HG03039 (cell line): ENCODE measurements at regions not wholly inside any gene's neighbourhood (a gene's known extent, or its start where the extent isn't known, plus 50 kb on each side); places are given as distances from the start of the nearest gene placed in this dataset.
"Not testable (repeated sequence)": the region's sequence is repeated elsewhere in the genome, so short reads cannot be mapped to it uniquely, and the experiment has no call there.

Source experiments
- ATAC-seq: cut with Tn5 transposase; IDR thresholded peaks from one replicate; pipeline ENCODE4 v1.9.1; 2021; ENCODE audit warnings: mild to moderate bottlenecking, moderate library complexity; ENCODE audit not compliant: unreplicated experiment

- no peak for ATAC-seq
Measured at GRCh38 chr7:93750986-93751385, 139.6 kb downstream of the TFPI2 start.

DNA sequence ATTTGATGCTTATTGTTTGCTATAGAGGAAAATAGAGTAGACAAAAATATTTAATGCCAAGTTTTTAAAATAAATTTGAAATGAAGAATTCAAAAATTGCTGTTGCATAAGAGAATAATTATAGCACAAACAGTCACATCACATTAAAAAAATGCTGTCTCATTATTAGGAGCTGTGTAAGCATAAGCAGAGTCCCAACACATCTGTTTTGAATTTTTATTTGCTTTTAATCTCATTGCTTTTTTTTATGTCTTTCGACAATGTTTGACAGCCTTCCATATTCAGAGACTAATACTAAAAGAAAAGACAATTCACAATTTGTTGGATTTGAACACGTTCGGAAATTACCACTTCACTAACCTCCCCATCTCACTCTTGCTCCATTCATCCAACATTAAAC is 143.5 kb downstream of the TFPI2 start:
- ATAC-seq = no peak

DNA sequence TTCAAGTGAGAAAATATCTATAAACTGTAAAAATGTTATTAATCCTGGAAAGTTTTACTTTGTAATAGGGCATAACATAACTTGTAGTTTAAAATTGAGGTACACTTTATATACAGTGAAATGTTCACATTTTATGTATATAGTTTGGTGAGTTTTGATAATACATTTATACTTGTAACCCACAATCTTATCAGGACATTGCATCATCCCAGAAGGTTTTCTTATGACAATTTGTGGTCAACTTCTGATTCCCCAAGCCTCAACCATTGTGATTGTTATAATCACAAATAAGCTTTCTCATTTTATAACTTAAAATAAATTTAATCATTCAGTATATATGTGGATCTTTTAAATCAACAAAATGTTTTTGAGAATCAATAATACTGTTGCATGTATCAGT is 151.1 kb downstream of the TFPI2 start:
- no peak for ATAC-seq

DNA sequence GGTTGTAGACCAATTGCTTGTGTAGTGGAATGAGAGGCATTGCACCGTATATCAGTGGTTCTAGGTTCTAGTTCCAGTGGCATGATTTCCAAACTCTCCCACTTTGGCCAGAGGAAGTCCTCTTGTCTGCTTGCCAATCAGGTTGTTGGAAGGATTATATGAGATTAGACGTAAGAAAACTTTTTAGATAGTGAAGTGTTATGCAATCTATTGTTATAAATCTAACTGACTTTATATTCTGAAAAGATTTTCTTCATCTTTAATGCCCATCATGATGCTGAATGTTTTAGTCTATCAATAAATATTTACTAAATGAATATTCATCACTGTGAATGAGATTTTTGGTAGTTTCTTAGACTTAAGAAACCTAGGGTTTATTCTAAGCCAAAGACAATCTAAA is 152.6 kb downstream of the TFPI2 start:
- no peak for ATAC-seq

GRCh38 chr7:93736668-93737369 is 153.7 kb downstream of the TFPI2 start:
- no peak for ATAC-seq

DNA sequence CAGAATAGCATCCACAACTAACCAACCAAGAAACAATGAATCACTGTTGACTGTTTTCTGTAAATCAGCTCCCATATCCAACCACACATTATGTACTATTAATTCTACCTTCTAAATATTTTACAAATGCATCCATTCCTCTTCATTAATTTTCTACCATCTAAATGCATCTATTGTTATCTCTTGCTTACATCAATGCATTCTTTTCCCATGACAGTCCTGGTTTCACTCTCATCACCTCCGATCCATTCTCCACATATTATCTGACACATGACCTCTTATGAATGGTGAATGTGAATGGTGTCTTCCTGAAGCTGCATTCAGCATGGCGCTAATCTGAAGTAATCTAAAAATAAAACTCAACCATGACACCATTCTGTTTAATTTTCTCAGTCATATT is 153.8 kb upstream of the CALCR start:
- ATAC-seq = no peak

DNA sequence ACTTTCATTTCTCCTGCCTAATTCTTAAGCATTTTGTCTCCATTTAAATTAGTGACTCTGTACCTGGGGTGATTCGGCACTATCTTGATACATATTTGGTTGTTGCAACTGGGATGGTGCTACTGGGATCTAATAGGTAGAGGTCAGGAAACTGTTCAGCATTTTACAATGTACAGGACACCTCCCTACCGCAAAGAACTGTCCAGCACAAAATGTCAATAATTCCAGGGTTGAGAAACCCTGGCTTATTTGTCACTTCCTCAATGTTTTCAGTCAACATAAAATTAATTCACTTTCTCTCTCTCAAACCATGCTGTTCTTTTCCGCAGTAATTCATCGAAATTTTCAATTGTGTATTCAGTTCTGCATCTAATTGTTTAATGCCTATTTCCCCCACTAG is 151.4 kb upstream of the CALCR start:
- ATAC-seq = no peak

- no peak for ATAC-seq
Measured at GRCh38 chr7:93723424-93724124, 149.1 kb upstream of the CALCR start.

GRCh38 chr7:93720106-93720505 is 145.6 kb upstream of the CALCR start:
- no peak for ATAC-seq

DNA sequence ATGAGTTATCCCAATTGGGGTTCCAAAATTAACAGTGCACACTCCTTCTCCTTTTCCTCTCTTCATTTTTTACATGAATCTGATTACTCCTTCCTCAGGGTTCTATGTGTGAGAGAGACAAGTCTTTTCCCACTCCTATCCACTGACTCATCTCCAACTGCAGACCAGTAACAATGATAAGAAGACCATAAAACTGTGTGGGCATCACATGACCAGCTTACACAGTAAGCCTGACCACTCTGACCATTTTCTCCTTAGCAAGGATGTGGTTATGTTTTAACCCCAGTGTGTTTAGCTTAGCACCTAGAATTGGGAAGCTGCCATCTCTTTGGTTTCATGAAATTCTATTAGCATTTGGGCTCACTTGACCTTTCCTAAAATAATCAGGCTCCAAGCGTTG is 145.0 kb upstream of the CALCR start:
- no peak for ATAC-seq

GRCh38 chr7:93717217-93717900 is 142.8 kb upstream of the CALCR start:
- no peak for ATAC-seq

DNA sequence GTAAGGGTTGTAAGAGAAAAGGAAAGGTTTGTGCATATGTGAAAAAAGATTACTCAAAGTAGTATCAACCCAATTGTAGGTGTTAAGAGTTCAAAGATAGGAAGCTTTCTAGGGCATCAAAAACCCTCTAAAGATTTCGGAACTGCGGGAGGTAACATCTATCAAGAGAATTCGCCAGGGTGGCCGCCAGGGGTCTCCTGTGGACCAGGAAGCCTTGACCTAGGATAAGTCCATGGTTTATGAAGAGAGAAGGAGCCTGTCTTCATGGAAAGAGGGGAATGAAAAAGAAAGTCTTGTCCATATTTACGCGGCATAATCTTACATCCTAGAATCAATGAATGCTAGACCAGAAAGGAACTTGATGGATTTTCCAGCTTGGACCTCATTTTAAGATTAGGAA is 140.7 kb upstream of the CALCR start:
- peak; percentile 57 for ATAC-seq

DNA sequence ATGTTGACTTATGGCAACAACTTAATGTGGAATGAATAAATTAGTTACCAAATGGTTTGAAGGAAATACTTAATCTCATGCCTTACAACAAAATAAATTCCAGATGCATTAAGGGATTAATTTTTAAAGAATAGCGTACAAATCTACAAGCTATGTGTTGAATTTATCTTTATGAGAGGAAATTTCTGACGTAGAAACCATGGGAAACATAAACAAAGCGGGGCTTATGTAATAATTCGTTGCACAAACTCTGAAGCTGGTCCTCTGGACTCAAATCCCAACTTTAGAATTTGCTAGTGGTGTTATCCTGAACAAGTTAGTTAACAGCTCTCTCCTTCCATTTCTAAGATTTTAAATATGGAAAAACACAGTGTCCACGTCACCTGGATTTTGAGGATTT is 137.4 kb upstream of the CALCR start:
- ATAC-seq = no peak

- not testable (repeated sequence) for ATAC-seq
Measured at GRCh38 chr7:93708255-93708654, 133.7 kb upstream of the CALCR start.

GRCh38 chr7:93707249-93707648 is 132.7 kb upstream of the CALCR start:
- ATAC-seq = no peak

DNA sequence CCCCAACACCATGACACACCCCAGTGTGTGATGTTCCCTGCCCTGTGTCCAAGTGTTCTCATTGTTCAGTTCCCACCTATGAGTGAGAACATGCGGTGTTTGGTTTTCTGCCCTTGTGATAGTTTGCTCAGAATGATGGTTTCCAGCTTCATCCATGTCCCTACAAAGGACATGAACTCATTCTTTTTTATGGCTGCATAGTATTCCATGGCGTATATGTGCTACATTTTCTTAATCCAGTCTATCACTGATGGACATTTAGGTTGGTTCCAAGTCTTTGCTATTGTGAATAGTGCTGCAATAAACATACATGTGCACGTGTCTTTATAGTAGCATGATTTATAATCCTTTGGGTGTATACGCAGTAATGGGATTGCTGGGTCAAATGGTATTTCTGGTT is 131.6 kb upstream of the CALCR start:
- ATAC-seq = not testable (repeated sequence)

GRCh38 chr7:93704217-93704616 is 129.7 kb upstream of the CALCR start:
- no peak for ATAC-seq

- ATAC-seq = no peak
Measured at GRCh38 chr7:93697901-93698300, 123.4 kb upstream of the CALCR start.

DNA sequence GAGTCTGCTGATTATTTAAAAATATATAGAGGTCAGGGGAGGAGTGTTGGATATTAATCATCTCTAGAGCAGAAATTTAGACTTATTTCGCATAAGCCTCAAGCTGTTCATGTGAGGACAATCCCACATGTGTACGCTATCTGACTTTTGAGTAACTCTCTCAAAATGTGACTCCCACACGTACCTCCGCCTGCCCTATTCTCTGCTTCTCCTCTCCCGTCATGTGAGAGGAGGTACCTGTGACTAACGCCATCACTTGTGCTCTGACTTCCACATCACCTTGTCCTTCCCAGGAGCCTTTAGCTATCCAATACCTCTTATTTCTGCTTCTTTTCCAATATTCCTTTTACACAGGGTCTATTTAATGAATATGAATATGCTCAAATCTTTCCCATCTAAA is 119.3 kb upstream of the CALCR start:
- no peak for ATAC-seq

DNA sequence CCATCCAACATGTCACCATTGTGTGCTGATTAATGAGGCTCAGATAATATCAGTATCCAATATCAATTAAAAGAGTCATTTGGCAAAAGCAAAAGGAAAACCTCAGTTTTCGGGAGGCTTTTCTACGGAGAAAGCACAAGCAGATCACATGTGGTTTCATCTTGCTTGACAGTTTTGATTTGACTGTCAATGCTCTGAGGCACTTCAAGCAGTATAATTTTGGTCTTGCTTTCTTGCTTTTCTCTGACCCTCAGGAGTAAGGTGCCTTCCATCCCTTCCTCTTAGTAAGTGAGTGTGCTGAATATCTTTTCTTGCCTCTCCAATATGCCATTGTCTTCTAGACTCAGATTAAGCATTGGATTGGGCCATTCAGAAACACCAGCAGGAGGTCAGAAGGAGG is 115.5 kb upstream of the CALCR start:
- ATAC-seq = no peak

GRCh38 chr7:93678185-93678584 is 103.7 kb upstream of the CALCR start:
- ATAC-seq = no peak
